CD4-positive, alpha-beta T cell treated with Interleukin-21 for 1 hour (primary cell): ENCODE measurements at regions not wholly inside any gene's neighbourhood (a gene's known extent, or its start where the extent isn't known, plus 50 kb on each side); places are given as distances from the start of the nearest gene placed in this dataset.

Experiments
- DNase-seq: peaks from one replicate; pipeline ENCODE4 v3.0.0-alpha.2; 2020

DNA sequence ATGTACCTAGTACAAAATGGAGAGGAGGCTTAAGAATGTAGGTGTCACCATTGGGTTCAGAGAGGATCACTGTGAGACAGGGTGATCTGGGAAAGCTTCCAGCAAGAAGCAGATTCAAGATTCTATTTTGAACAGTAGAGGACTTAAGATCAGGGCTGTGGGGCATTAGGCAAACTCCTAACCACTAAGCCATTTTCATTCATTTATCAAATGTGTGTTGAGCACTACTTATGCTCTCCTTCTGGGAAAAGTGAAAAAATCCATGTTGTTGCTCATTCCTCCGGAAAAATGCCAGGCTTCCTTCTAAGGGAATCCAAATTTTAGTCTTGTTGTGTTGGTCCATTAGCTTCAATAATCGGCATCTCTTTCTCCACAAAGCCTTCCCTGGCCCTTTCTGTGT lies 163.4 kb downstream of the NUAK1 start:
- DNase-seq: no peak

DNA sequence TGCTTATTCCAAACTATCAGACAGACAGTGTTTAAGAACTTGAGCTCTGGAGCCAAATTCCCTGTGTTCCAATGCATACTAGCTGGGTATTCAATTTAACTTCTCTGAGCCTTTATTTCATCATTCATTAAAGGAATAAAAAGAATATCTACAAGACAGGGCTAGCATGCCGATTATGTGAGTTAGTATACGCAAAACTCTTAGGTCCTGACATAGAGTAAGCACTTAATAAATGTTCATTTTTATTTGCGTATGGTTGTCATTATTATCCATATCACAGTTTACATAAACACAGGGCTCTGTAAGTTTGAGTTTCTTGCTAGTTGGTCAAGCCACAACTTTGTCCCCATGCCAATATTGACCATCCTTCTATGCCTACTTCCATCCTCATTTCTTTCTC lies 161.5 kb downstream of the NUAK1 start:
- no peak for DNase-seq

DNA sequence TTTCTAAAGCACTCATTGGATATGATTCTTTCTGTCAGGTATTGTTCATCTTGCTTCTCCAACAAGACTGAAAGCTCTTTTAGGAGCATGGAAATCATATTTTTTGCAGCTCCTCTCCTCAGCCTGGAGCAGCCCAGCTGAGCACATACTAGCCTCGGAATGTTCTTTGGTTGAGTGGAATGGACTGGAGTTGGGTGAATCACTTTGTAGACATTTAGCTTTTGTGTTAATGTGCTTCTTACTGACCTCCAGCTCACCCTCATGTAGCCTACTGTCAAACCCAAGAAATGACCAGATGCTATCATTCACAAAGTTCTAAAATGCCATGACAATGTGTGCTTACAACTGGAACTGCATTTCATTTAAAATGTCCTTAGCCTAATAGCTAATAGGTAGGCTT lies 161.1 kb downstream of the NUAK1 start:
- DNase-seq: no peak

DNA sequence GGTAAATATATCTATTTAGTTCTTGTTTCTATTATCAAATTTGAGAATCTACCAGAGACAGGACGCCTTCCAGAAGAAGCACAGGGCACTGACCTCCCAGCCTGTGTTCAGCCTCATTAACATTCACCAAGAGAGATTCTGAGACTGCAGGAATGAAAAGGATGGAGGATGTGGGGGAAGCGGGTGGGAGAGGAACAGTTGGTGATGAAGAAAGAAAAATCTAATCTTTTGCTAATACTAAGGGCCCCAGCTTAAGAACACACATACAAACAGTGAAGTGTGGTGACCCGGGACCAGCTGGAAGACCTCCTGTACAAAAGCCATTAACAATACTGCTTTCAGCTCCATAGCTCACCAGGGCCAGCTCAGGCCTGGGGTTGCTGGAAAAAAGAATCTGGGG lies 160.5 kb downstream of the NUAK1 start:
- no peak for DNase-seq

DNA sequence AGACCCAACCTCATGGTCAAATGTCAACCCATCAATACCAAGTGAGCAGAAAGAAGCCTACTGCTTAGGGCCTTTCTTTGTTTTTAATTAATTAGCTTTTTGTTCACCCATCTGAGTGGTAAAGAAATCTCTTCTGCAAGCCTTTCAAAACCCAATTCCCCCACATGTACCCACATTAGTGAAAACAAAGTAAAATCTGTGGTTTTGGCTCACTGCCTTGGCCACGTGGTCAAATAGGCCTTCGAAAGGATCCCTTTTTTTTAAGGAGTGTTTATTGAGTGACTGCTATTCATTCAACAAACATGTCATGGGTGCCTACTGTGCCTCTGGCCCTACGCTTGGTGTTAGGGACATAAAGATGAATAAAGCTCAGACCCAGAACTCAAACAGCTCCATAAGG lies 160.1 kb downstream of the NUAK1 start:
- no peak for DNase-seq

DNA sequence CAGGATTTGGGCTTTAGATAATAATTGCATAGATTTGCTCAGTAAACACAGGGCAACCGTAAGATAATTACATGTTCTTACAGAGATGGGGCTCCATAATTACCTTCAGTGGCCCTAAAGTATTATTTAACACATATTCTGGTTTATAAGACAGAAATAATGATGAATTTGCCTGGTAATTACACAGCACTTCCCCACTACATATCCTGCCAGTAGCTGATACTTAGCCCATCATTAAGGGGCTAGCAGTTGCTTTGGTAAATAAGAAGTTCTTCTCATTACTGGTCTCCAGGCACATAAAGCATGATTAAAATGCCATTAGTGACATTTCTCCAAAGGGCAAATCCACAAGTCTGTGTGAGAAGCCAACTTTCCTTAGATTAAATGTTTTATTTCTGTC lies 158.7 kb downstream of the NUAK1 start:
- no peak for DNase-seq

DNA sequence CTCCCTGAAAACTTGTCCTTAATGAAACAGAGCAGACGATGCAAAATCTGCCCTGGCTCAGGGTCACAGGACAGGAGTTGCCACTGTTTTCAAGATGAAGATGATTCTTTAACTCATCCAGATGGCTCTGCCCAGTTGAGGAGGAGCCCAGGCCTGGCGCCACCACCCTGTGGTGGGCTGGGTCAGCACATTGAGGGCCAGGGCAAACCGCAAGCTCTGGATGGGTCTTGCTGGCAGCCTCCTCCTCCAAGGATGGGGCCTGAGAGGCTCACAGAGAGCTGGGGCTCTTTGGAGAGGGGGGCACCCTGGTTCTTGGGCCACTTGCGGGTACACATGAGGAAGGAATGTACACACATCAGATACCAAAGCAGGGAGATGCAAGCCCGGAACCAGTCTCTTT lies 158.2 kb downstream of the NUAK1 start:
- DNase-seq: no peak

DNA sequence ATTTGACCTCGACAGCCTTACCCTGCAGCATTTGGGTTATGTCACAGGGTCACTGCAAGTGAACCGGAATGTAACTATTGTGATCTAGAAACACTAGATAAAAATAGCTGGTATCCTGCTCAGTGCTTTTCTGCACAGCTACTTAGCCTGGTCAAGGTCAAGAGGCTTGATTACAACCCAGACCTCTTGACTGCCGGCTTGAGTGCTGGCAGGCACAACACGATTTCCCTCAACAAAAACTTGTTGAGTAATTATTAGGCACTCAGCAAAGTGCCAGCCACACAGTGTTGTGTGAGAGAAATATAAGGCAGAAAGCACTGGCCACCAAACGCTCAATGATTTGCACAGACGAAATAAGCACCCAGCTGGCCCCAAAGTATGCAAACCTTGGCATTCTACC lies 156.7 kb downstream of the NUAK1 start:
- DNase-seq: no peak

DNA sequence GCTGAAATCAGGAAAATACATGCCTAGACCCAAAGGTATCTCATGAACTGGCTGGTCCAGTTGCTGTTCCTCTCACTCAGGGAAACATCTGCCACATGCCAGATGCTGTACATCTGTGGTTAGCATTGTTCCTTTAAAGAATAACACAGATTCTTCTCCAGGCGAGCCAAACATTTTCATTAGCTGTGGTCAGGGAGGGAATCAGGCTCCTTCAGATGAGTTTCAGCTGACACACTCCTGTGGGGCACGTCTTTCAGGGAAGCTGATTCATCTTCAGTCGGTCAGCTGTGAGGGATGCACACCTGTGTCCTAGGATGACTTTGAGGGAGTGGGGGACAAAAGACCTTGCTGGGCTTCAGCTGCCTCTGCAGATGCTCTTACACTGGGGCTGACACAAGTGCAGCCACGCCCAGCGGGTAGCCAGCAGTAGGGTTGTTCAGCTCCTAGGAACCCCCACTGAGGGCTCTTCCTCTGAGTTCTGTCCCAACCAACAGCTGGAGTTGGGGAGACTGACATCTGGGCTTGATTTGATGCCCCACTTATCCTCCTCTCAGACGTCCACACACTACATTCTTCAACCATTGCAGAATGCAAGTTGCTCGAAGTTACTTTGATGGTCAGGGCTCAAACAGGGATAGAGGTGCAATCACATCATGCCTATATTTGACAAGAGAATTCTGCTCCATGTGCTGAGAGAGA lies 155.0 kb downstream of the NUAK1 start:
- DNase-seq: no peak

DNA sequence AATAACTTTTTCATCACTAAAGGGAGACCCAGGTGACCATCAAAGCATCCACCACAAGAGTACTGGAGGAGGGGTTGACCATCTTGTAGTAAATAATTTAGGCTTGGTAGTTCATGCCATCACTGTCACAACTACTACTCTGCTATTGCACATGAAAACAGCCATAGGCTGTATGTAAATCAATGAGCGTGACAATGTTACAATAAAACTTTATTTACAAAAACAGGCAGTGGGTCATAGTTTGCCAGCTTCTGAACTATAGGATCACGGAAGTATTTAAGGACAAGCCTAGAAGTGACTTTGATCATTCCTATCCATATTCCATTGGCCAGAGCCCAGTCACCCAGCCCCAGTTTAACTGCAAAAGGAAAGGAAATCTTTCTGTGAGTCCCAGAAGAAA lies 153.4 kb downstream of the NUAK1 start:
- no peak for DNase-seq

DNA sequence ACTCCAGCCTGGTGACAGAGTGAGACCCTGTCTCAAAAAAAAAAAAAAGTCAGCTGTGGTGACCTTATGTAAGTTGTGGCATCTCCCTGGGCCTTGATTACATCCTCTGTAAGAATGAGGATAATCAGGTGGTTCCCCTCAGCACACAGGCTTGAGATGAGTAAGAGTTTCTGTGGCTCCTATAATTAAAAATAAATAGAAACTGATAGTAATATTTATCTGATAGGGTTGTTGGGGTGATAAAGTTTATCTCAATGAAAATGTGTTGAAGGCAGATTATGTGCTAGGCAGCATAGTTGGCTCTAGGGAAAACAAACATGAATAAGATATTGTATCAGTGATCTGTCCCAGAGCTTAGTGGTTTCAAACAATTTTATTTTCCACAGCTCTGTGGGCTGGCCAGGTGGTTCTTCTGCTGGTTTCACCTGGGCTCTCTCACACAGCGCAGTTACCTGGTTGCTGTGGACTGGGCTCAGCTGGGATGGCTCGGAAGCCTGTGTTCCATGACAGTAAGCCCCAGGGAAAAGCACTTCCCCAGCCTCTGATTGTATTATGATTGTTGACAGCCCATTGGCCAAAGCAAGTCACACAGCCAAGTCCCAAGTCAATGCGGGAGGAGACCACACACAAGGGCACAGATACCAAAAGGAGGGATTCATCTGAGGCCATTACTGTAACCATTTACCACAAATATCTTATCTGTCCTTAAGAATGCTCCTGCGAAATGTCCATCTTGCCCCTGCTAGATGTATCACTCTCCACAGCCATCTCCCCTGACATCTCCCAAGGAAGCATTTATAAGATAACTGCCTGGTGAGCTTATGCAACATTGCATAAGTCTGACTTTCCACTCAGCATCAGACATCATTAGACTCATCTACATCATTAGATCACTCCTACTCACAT lies 151.7 kb downstream of the NUAK1 start:
- DNase-seq: no peak

DNA sequence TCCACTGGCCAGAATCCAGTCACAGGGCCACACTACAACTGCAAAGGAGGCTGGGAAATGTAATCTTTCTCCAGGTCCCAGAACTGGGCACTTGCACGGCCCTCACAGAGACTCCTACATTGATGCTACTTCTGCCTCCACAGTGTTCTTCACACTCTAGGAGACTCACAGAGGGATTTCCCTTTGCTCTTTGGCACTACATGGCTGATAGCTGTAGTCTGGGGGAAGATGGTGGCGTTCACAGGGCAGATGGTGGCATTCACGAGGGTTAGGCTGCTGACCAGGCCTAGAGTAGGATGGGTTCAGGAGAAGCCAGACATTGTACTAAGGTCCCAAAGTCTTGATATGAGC lies 151.1 kb downstream of the NUAK1 start:
- no peak for DNase-seq

DNA sequence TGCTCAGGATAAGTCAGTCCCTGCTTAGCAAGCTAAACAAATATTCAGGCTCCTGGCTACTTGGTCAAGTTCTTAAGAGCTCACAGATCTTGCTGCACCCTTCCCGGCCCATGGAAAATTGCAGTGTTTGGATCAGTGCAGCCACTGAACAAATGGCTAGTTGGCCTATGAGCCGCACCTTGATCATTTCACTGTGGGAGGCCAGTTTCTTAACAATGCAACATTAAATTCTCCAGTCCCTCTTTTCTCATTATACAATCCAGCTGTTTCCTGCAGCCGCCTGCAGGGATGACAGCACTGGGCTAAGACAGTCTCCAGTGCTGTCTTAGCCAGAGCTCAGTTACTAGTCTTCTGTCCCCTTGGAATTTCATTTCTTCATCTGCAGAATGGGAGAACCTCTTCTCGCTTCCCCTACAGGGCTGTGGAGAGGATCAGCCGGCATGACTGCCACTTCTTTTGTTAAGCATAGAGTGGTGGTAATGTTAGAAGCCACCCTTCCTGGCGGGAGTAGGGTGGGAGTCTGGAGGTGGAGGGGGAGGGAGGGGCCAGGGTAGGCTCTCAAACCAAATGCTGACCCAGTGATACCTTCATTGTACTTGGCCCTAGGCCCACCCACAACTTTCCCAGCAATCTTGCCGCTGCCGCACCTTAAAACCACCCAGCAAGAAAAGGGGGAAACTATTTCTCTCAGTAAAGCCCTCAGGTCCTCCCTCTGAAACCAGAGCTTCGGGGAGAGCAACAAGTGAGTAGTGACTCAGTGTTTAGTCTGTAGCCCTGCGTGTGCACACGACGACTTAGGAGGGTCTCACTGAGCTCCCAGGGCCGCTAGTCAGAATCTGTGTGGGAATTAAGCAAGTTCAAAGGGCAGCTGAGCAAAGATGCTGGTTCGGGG lies 145.7 kb downstream of the NUAK1 start:
- no peak for DNase-seq

DNA sequence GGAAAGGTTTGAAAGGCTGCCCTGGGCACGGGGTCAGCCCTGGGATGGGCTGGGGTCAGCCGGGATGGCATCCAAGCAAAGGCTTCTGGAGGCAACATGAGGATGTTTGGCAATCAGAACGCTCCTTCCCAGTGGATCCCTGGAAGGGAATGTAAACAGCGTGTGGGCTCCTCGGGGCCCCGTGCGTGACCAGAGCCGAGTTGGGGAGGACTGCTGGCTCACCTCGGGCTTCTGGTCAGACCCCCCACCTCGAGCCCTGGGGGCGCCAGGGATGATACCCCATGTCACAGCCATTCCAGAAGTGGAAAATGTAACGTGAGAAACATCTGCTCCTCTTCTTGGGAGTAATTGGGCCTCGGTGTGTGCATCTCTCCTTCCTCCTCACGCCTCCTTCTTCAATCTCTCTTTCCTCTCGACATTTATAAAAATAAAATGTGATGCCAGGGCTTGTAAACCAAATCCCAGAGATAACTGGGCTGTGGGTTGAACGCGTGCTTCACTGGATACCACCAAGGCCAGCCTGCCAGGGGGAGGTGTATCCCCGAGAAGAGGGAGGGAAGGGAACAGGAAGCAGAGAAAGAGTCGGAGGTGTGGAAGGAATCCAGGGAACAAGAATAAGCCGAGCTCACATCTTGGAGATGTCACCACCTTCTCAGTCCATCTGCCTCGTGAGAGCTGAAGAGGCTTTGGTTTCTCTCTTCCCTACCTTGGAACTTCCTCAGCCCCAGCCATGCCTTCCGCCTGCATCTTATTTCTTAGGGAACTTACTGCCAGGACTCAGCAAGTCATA lies 144.8 kb downstream of the NUAK1 start:
- no peak for DNase-seq

DNA sequence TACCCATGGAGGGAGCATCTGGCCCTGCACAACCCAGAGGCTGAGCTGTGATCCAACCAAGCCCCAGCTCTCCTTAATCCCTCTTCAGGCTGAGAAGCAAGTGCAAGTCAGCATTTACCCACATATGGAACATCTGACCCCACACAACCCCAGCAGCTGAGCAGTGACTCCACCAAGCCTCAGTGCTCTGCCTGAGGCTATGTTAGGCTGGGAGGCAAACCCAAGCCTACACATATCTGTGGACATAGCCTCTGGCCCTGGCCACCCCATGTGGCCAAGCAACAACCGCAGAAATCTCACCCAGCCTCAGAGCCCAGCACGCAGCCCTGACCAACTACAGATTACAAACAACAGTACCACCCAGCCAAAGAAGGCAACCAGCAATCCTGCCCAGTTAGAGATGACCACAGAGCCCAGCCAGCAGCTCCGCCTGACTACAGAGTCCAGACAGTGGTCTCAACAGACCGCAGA lies 142.8 kb downstream of the NUAK1 start:
- DNase-seq: no peak

DNA sequence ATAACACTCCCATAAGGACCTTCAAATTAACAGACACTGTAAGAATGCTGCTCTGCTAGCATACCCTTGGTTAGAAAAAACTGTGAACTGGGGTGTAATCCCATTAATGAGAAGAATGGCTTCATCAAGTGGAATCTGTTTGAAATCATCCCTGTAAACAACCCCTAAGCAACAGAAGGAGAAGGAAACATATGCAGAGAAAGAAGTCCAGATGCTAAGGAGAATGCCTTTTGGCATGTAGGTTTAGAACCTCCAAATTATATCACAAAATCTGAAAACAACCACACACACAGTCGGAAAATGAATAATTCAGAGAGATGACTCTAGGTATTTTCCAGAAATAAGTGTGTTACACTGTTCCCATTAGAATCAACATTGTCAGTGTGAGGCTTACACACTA lies 140.2 kb downstream of the NUAK1 start:
- DNase-seq: no peak

DNA sequence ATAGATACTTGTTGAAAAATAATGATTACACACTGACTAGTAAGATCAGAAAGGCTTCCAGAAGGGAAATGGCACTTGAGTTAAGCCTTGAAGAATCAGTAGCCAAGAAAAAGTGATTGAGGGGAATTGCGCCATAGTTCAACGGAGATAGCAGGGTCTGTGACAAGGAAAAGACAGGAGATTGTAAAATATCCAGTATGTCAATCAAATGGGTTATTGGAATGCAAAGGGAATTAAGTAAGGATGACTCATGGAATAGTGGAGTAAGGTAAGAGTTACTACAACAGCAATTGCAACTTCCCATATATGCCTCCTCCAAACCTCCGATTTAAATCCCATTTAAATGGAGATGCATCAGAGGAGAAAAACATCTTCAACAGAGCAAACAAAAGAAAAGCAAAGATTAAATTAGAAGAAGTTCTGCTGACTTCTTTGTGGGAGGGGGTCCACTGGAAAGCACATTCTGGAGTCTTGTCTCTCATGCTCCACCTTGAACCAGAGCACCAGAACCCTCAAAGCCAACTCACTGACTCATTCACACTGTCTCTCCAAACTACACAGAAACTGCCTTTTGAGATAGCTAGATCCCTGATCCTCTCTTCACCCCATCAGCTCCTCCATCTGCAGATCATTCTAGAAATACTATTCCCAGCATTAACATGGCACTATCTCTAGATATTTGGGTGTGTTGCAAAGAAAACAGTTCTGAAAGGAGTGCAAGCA lies 138.2 kb downstream of the NUAK1 start:
- no peak for DNase-seq

DNA sequence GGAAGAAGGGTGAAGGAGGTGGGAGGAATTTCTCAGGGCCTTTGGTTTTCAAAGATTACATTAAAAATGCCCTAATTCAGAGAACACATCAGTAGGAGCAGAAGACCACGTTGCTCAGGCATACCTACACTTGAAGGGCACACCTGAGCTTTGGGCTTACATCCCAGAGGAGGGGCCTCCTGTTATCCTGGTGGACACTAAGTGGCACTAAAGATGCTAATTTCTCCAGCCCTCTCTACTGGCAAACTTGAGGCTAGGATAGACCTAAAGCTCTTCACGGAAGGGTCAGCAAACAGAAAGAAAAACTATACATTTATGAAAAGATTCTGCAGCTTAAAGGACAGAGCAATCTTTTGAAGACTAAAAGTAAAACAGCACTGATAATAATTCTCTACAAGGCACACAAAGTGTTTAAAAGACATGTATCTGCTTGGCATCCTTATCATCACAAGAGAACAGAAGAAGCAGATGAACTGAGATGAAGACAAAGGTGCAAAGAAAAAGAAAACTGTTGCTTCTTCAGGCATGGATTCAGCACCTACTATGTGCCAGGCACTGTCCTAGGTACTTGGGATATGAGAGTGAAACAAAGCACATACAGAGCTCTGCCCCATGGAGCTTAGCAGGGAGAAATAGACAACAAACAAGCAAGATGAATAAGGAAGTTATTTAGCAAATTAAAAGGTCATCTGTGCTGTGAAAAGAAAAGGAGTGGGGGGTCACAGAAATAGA lies 137.5 kb downstream of the NUAK1 start:
- DNase-seq: no peak

DNA sequence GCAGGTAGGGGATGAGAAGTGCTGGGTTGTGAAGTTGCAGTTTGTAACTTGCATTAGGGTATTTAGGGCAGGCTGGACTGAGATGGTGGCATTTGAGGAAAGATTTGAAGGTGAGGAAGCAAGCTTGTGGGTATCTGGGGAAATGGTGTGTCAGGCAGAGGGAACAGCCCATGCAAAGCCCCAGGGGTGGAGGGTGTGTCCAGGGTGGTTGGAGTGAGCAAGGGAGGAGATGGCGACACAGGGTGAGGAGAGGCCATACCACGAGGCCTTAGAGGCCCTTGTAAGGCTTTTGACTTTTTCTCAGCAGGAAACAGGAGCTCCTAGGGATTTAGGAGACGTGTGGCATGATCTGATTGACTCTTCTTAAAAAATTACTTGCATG lies 136.9 kb downstream of the NUAK1 start:
- no peak for DNase-seq

DNA sequence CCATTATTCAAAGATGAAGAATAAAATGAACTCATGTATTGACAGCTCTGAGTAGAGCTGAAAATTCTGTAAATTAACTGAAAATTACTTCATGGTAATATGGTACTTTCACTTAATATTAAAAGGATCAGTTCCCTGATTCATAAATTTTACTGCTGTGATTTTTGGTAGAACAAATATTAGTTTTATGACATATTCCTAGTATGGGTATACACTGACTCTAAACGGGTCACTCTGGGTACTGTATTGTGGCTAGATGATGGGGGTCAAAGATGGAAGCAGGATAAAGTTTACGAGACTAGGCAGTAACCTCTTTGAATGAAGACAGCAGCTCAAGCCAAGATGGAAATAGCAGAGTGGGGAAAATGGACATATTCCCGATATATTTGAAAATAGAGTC lies 135.5 kb downstream of the NUAK1 start:
- no peak for DNase-seq

DNA sequence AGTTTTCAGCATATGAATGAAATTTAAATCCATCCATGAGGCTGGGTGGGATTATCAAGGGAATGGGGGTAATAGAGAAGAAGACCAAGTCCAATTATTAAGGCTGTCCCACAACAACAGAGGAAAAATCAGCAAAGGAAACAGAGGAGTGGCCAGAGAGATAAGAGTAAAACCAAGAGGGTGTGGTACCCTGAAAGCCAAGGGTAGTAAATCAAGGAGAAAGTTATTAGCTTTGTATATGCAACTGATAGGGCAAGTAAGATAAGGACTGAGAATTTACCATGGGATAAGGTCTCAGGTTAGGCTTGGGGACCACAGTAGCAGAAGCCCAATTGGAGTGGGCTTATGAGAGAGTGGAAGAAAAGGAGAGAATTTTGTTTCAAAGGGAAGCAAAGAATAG lies 134.5 kb downstream of the NUAK1 start:
- DNase-seq: no peak
